GM21526 (cell line): ENCODE measurements at regions not wholly inside any gene's neighbourhood (a gene's known extent, or its start where the extent isn't known, plus 50 kb on each side); places are given as distances from the start of the nearest gene placed in this dataset.

ENCODE experiments used
- ATAC-seq: cut with Tn5 transposase; IDR thresholded peaks from one replicate; pipeline ENCODE4 v1.9.1; 2021; ENCODE audit warnings: moderate library complexity; ENCODE audit not compliant: unreplicated experiment, low FRiP score

- no peak for ATAC-seq
Measured at GRCh38 chr21:22235866-22236590, 1237.8 kb downstream of the NCAM2 start.

- no peak for ATAC-seq
Measured at GRCh38 chr21:22244516-22244915, 1246.3 kb downstream of the NCAM2 start.

DNA sequence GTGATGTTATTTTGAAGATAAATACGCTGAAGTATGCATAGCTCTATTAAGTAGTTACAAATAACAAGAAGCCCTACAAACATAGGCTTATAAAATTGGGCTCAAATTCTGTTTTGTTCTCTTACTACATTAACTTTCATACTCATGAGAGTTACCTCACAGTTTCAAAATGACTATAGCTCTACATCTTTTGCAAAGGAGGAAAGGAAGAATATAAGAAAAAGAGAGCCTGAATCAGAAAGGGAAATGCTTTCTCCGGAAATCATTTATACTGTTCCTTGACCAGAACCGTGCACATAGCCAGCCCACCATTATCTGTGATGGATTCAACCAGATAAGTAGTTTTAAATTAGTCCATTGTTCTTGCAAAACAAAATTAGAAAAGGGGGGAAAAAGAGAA lies 1252.1 kb downstream of the NCAM2 start:
- ATAC-seq, result no peak

GRCh38 chr21:22253761-22254160 lies 1255.6 kb downstream of the NCAM2 start:
- no peak for ATAC-seq

- ATAC-seq, result no peak
Measured at GRCh38 chr21:22258821-22259220, 1260.6 kb downstream of the NCAM2 start.

- no peak for ATAC-seq
Measured at GRCh38 chr21:22260274-22260673, 1262.1 kb downstream of the NCAM2 start.

- ATAC-seq, result no peak
Measured at GRCh38 chr21:22263890-22264289, 1265.7 kb downstream of the NCAM2 start.

- ATAC-seq, result no peak
Measured at GRCh38 chr21:22277341-22277740, 1279.1 kb downstream of the NCAM2 start.

DNA sequence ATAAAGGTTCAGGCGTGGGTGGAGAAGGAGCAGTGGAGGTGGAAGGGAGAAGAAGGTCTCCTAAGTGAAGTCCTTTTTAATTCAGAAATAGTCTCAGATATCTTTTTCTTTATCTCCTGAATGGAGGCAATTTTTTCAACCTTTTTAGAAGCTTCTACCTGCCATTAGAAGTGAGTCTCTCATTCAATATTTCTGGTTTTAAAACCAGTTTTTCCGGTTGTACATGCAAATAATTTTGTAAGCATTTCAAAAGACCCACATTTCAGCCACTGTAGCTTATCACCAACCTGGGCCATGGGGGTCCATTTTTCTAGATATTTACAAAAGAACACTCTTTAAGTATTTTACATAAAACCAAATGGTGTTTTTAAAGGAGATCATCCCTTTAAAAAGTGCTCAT lies 1280.2 kb downstream of the NCAM2 start:
- no peak for ATAC-seq

DNA sequence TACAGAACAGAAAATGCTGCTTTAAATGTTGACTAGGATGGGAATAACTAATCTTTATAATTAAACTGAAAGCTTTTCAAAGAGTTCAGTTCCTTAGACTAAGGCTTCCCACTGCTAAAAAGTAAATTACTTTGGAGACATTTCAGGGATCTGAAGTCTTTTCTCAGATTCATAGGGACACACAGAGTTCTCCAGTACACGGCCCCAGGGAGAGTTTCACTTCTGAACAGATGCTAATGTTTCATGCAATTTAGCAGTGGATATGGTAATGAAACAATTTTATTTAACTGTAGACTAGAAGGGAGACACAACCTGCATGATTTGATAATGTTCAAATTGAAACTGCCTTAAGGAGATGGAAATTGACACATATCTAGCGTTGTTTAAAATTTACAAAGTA lies 1282.6 kb downstream of the NCAM2 start:
- ATAC-seq, result no peak

GRCh38 chr21:22288885-22289499 lies 1290.8 kb downstream of the NCAM2 start:
- no peak for ATAC-seq

DNA sequence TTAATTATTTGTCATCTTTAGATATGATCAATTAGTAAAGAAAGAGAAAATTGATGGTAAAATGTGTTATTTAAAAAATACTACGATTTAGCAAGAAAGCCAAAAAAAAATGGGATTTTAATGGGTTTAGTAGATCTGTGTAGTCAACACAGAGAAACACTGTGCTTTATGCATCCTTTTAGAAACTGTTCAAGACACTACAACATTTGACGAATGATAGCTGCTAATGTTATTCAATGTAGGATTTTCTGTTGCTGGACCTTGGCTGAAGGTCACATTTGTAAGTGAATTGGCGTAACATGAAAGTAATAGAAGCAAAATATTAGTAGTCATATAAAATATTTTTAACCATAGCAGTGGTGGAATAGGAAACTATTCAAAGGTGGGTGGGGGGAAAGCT lies 1293.9 kb downstream of the NCAM2 start:
- no peak for ATAC-seq

DNA sequence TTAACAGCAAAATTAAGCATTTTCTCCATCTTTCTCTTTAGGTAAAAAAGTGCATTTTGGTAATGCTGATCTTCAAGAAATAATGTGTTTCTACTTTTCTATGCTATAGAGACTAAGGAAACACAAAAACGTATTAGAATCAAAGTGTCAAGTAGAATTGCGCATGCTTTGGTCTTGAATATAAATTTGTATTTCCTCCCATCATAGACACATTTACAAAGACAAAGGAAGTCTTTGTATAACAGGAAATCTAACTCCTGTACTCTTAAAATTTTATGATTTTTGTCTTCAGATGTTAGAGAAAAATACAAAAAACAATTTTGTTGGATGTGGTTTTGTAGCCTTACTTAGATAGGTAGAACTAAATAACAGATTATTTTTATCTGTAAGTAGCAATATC lies 1299.4 kb downstream of the NCAM2 start:
- ATAC-seq, result no peak

- ATAC-seq, result no peak
Measured at GRCh38 chr21:22311741-22312462, 1313.7 kb downstream of the NCAM2 start.

DNA sequence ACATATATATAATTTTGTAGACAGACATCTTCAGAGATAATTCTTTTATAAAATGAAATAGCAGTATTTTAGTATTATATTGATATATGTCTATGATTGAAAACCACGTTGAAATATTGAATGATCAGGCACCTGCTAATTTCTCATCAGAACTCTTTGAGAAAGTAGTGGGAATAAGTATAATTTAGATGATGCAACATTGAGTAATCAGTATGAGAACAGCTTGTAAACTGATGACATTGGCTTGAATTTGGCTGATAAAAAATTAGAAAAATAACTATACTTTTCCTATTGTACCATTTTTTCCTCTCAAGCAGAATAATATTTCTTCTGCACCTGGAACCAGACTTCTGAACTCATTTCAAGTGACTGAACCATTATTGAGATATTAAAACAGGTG lies 1316.8 kb downstream of the NCAM2 start:
- no peak for ATAC-seq

DNA sequence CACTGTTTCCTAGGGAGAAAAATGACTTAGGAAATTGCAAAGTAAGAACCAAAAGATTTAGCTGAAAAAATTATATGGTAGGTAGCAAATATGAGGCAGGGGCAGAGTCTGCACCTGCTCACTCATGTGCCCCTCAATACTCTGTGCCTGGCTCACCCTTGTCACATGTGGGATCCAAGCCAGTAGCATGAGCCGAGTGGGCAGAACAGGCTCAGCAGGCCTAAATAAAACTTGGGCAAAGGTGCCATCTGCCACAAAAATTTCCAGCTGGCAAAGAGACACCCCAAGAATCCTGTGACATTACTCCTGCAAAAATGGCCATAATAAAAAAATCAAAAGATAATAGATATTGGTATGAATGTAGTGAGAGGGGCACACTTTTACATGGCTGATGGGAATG lies 1321.2 kb downstream of the NCAM2 start:
- ATAC-seq, result no peak

- no peak for ATAC-seq
Measured at GRCh38 chr21:22342889-22343288, 1344.7 kb downstream of the NCAM2 start.

GRCh38 chr21:22343303-22343702 lies 1345.1 kb downstream of the NCAM2 start:
- no peak for ATAC-seq

GRCh38 chr21:22343721-22344120 lies 1345.5 kb downstream of the NCAM2 start:
- ATAC-seq, result no peak

DNA sequence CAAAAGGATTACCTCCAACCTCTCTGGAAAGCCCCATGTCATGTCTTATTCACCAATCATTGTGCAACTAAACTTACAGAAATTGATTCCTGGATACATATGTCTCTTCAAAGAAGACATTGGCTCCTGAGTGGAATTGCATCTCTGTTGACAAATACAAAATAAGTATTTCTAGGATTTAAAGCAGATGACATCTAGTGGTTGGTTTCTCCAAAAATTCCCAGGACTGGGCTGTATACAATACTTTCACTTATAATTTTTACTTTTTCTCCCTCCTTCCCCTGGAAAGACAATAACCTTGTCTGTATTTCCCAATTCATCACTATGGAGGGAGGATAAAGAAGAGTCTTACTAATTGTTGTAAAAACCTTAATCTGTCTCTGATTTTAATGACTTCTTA lies 1347.4 kb downstream of the NCAM2 start:
- ATAC-seq, result no peak

GRCh38 chr21:22346576-22346975 lies 1348.4 kb downstream of the NCAM2 start:
- ATAC-seq, result no peak

GRCh38 chr21:22351076-22351475 lies 1352.9 kb downstream of the NCAM2 start:
- ATAC-seq, result no peak
